SK-N-SH (cell line): ENCODE measurements at regions not wholly inside any gene's neighbourhood (a gene's known extent, or its start where the extent isn't known, plus 50 kb on each side); places are given as distances from the start of the nearest gene placed in this dataset.

ENCODE experiments used
- CHD2 ChIP-seq: fragments of 150-350 bp; IDR thresholded peaks from 2 replicates; pipeline ENCODE4 v1.6.1; 2018; ENCODE audit warnings: low read length; ENCODE audit not compliant: partially characterized antibody
- TF ChIP-seq, protein P1 (sequence below): fragments of 200-600 bp; sonication (generic); IDR thresholded peaks from 2 replicates; pipeline ENCODE4 v1.6.1; 2017; ENCODE audit warnings: antibody characterized with exemption, mild to moderate bottlenecking, moderate library complexity

GRCh38 chr20:48162621-48163020, 377.3 kb upstream of the SULF2 start:
- TF ChIP-seq, protein P1, sequence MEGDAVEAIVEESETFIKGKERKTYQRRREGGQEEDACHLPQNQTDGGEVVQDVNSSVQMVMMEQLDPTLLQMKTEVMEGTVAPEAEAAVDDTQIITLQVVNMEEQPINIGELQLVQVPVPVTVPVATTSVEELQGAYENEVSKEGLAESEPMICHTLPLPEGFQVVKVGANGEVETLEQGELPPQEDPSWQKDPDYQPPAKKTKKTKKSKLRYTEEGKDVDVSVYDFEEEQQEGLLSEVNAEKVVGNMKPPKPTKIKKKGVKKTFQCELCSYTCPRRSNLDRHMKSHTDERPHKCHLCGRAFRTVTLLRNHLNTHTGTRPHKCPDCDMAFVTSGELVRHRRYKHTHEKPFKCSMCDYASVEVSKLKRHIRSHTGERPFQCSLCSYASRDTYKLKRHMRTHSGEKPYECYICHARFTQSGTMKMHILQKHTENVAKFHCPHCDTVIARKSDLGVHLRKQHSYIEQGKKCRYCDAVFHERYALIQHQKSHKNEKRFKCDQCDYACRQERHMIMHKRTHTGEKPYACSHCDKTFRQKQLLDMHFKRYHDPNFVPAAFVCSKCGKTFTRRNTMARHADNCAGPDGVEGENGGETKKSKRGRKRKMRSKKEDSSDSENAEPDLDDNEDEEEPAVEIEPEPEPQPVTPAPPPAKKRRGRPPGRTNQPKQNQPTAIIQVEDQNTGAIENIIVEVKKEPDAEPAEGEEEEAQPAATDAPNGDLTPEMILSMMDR: no peak
- no peak for TF ChIP-seq CHD2
